ENCODE measurements at regions not wholly inside any gene's neighbourhood (a gene's known extent, or its start where the extent isn't known, plus 50 kb on each side); places are given as distances from the start of the nearest gene placed in this dataset.

- TF ChIP-seq EZH2 (IDR thresholded peaks at IDR 0.05) (no peak), CTCF (IDR thresholded peaks at IDR 0.05) (no peak), EZH2phosphoT487 (IDR thresholded peaks at IDR 0.05) (no peak)
Measured at GRCh38 chr14:60350366-60350720, 101.3 kb downstream of the PPM1A start.
